ENCODE measurements at regions not wholly inside any gene's neighbourhood (a gene's known extent, or its start where the extent isn't known, plus 50 kb on each side); places are given as distances from the start of the nearest gene placed in this dataset.

- H3K36me3 ChIP-seq (ENCODE audit: control insufficient read depth in 2 of 2, insufficient read depth in 1 of 2, low read length in 2 of 2), result no peaks in the 10 kb centered on the region
- no peak overlapping the region for H3K27ac ChIP-seq (ENCODE audit: extremely low read depth, low read depth, low read length)
- CTCF ChIA-PET, result no interaction called here
- no peaks in the 10 kb centered on the region for H3K4me1 ChIP-seq (ENCODE audit: control insufficient read depth, insufficient read depth, low read length)
- TF ChIP-seq ZFP41 (tag by site-specific recombination; IDR thresholded peaks at IDR 0.05; ENCODE audit: borderline replicate concordance) (no peak), OVOL3 (tag by site-specific recombination; IDR thresholded peaks at IDR 0.05) (no peak), ZNF175 (tag by site-specific recombination; IDR thresholded peaks at IDR 0.05) (no peak), ZBTB8A (tag by site-specific recombination; IDR thresholded peaks at IDR 0.05) (no peak), ZNF324 (tag by site-specific recombination; IDR thresholded peaks at IDR 0.05) (no peak), ZNF354C (tag by site-specific recombination; IDR thresholded peaks at IDR 0.05; ENCODE audit: borderline replicate concordance, low read depth) (no peak), ZNF610 (tag by site-specific recombination; IDR thresholded peaks at IDR 0.05; ENCODE audit: borderline replicate concordance) (no peak), ZNF133 (tag by site-specific recombination; IDR thresholded peaks at IDR 0.05) (no peak)
- TF ChIP-seq, protein P1, sequence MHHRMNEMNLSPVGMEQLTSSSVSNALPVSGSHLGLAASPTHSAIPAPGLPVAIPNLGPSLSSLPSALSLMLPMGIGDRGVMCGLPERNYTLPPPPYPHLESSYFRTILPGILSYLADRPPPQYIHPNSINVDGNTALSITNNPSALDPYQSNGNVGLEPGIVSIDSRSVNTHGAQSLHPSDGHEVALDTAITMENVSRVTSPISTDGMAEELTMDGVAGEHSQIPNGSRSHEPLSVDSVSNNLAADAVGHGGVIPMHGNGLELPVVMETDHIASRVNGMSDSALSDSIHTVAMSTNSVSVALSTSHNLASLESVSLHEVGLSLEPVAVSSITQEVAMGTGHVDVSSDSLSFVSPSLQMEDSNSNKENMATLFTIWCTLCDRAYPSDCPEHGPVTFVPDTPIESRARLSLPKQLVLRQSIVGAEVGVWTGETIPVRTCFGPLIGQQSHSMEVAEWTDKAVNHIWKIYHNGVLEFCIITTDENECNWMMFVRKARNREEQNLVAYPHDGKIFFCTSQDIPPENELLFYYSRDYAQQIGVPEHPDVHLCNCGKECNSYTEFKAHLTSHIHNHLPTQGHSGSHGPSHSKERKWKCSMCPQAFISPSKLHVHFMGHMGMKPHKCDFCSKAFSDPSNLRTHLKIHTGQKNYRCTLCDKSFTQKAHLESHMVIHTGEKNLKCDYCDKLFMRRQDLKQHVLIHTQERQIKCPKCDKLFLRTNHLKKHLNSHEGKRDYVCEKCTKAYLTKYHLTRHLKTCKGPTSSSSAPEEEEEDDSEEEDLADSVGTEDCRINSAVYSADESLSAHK (tag by site-specific recombination; IDR thresholded peaks at IDR 0.05), result no peak
- POLR2A ChIA-PET, result no interaction called here
- H3K9me3 ChIP-seq (ENCODE audit: control insufficient read depth, insufficient read depth, low read depth, low read length), result no peaks in the 10 kb centered on the region
- H3K4me3 ChIP-seq (ENCODE audit: low read depth, low read length), result no peak overlapping the region
Observed at GRCh38 chr2:195124391-195125079, 532.5 kb upstream of the SLC39A10 start.

DNA sequence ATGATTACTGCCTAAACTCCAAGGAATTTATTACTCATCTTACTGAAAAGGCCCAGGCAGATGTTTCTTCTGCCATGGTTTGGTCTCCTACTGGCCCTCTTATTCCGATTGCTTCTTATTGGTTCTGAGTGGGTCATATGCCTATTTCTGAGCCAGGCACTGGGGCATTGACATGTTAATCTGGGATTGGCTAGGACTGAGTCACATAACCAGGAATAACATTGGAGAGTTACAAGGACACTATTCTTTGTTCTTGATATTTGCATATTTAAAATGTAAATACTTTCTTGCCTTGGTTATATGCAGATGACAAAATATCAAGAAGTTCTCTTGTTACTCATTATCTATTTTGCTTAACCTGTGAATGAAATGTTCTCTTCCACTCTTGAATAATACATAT is 534.4 kb upstream of the SLC39A10 start:
- Histone ChIP-seq H3K4me1 (ENCODE audit: control insufficient read depth, insufficient read depth, low read length) (no peaks in the 10 kb centered on the region), H3K9me3 (ENCODE audit: control insufficient read depth, insufficient read depth, low read depth, low read length) (no peaks in the 10 kb centered on the region), H3K27ac (ENCODE audit: extremely low read depth, low read depth, low read length) (no peak overlapping the region), H3K36me3 (ENCODE audit: control insufficient read depth in 2 of 2, insufficient read depth in 1 of 2, low read length in 2 of 2) (no peaks in the 10 kb centered on the region), H3K4me3 (ENCODE audit: low read depth, low read length) (no peak overlapping the region)
- ChIA-PET CTCF (no interaction called here), POLR2A (no interaction called here)
- TF ChIP-seq SP7 (tag by site-specific recombination; IDR thresholded peaks at IDR 0.05) (no peak), ZSCAN16 (tag by site-specific recombination; IDR thresholded peaks at IDR 0.05) (no peak), ZBTB48 (tag by site-specific recombination; IDR thresholded peaks at IDR 0.05) (no peak), ZNF555 (tag by site-specific recombination; conservative IDR thresholded peaks at IDR 0.05) (no peak), ZNF701 (tag by site-specific recombination; IDR thresholded peaks at IDR 0.05) (no peak)

DNA sequence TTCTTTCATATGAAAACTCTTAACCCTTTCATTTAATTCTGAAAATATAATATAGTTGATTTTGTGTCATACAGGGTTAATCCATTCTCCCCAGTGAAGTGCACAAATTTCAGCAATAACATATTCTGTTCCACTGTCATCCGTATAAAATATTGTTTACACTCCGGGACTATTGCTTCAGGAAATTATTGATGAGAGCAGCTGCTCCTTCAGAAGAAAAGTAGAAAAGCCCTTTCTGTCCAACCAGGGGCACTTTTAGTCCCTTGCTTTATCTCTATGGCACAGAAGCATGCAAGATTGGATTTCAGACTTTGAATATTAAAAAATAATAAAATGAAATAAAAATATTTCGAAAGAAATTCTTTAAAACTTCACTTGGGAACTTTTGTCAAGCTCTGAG is 535.7 kb upstream of the SLC39A10 start:
- no peak overlapping the region for H3K27ac ChIP-seq (ENCODE audit: extremely low read depth, low read depth, low read length)
- POLR2A ChIA-PET, result no interaction called here
- no peak for TF ChIP-seq ZBTB17 (tag by site-specific recombination; IDR thresholded peaks at IDR 0.05)
- no peaks in the 10 kb centered on the region for H3K36me3 ChIP-seq (ENCODE audit: control insufficient read depth in 2 of 2, insufficient read depth in 1 of 2, low read length in 2 of 2)
- CTCF ChIA-PET, result no interaction called here
- H3K4me1 ChIP-seq (ENCODE audit: control insufficient read depth, insufficient read depth, low read length), result no peaks in the 10 kb centered on the region
- no peaks in the 10 kb centered on the region for H3K9me3 ChIP-seq (ENCODE audit: control insufficient read depth, insufficient read depth, low read depth, low read length)
- H3K4me3 ChIP-seq (ENCODE audit: low read depth, low read length), result no peak overlapping the region

- H3K4me1 ChIP-seq (ENCODE audit: control insufficient read depth, insufficient read depth, low read length), result no peaks in the 10 kb centered on the region
- H3K36me3 ChIP-seq (ENCODE audit: control insufficient read depth in 2 of 2, insufficient read depth in 1 of 2, low read length in 2 of 2), result no peaks in the 10 kb centered on the region
- no peak overlapping the region for H3K27ac ChIP-seq (ENCODE audit: extremely low read depth, low read depth, low read length)
- TF ChIP-seq ZNF433 (tag by site-specific recombination; IDR thresholded peaks at IDR 0.05; ENCODE audit: low read depth), result no peak
- no peak for TF ChIP-seq ZNF777 (tag by site-specific recombination; IDR thresholded peaks at IDR 0.05; ENCODE audit: borderline replicate concordance)
- no peak overlapping the region for H3K4me3 ChIP-seq (ENCODE audit: low read depth, low read length)
- ChIA-PET CTCF (no interaction called here), POLR2A (no interaction called here)
- H3K9me3 ChIP-seq (ENCODE audit: control insufficient read depth, insufficient read depth, low read depth, low read length), result no peaks in the 10 kb centered on the region
Observed at GRCh38 chr2:195119231-195119630, 537.8 kb upstream of the SLC39A10 start.
